Ureter (tissue), 1 donor: ENCODE measurements at regions not wholly inside any gene's neighbourhood (a gene's known extent, or its start where the extent isn't known, plus 50 kb on each side); places are given as distances from the start of the nearest gene placed in this dataset.

ENCODE experiments used
- DNase-seq: peaks from one replicate; pipeline ENCODE4 v3.0.0-alpha.2; 2020; ENCODE audit warnings: low spot score
- donor health status: DM: yes; HTN: yes; CAD: no.

DNA sequence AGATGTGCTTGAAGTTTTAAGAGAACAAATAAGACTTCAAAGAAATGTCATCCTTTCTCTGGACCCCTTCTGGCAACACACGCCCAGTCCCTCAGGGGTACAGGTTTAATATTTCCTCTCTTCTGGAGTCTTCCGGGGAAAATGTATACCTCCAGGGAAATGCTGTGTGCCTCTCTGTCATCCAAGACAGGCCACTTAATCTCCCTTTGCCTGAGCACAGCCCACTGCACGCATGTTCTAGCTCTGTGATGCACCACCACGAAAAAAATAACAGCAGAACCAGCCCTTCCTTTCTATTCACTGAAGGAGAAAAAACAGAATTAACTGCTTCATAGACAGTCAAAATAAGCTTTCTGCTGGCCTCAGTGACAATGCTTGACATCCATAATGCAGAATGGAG lies 140.1 kb downstream of the RBFOX3 start:
- DNase-seq, result no peak

DNA sequence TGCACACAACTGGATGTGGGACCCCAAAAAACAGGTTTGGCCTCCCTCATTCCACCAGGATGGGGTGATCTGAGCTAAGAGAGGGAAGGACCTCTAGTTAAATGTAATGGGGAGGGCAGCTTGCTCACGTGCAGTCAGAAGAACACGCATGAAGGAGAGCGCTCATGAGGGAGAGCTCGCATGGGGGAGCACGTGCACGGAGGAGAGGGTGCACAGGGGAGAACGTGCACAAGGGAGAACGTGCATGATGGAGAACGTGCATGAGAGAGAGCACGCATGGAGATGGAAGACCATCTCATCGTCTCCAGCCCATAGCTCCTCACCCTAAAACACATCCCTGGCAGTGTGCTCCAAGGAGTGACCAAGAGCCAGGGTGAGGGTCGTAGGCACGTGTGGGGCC lies 141.2 kb downstream of the RBFOX3 start:
- no peak for DNase-seq

DNA sequence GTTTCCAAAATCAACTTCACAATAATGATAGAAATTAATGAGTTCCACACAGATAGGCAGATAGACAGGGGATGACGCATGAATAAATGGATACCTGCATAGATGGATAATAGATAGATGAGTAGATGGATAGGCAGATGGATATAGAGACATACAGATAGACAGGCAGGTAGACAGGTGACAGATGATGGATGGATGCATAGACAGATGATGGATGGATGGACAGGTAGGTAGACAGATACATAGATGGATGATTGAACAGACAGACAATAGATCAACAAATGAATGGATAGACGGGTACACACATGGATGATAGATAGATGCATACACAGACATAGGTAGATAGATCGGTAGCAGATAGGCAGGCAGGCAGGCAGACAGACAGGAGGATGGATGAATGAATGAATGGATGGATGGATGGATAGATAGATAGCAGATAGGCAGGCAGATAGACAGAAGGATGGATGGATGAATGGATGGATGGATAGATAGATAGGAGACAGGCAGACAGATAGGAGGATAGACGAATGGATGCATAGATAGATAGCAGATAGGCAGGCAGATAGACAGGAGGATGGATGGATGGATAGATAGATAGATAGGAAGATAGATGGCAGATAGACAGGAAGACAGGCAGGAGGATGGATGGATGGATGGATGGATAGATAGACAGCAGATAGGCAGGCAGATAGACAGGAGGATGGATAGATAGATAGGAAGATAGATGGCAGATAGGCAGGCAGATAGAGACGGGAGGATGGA lies 142.5 kb downstream of the RBFOX3 start:
- DNase-seq, result no peak

DNA sequence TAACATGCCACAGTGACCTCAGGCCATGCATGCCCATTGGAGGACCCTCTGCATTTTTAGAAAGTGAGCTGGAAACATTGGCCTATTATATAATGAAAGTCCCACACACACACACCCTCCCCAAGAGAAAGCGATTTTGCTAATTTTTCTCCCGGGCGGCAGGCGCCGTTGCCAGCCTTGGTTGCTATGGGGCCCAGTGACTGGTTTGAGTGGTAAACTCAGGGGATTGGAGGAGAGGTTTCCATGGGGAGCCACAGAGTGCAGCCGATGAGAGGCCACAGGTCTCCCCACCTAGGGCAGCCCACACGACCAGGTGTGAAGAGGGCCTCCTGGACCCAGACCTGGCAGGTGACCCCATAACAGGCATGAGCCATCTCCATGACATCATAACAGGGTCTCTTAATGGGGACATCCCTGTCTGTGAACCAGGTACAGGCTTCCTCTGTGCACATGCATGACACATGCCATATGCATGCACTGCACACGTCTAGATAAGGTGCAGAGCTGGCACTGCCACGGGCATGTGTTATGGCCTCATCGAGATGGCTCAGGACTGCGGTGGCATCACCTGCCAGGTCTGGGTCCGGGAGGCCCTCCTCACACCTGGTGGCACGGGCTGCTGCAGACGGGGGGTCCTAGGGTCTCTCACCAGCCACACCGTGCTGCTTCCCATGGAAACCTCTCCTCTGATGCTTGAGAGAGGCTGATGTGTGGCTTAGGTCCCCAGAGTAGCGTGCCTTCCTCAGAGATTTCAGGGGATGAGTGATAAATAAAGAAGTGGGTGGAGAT lies 144.1 kb downstream of the RBFOX3 start:
- DNase-seq, result no peak

DNA sequence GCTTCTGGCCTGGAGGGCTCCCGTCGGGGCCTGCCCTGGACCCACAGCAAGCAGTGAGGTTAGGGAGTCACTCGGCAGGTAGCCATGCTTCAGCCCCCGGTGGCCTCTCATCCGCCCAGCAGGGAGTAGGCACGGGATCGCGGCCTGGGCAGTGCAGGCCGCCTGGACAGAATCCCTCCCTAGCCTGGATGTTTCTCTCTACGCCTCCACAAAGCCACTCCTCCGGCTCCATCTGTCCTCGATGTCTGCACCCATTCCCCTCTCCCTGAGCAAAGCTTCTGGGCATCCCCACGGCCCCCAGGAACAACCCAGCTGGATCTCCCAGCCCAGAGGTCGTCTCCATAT lies 145.2 kb downstream of the RBFOX3 start:
- DNase-seq, result no peak

DNA sequence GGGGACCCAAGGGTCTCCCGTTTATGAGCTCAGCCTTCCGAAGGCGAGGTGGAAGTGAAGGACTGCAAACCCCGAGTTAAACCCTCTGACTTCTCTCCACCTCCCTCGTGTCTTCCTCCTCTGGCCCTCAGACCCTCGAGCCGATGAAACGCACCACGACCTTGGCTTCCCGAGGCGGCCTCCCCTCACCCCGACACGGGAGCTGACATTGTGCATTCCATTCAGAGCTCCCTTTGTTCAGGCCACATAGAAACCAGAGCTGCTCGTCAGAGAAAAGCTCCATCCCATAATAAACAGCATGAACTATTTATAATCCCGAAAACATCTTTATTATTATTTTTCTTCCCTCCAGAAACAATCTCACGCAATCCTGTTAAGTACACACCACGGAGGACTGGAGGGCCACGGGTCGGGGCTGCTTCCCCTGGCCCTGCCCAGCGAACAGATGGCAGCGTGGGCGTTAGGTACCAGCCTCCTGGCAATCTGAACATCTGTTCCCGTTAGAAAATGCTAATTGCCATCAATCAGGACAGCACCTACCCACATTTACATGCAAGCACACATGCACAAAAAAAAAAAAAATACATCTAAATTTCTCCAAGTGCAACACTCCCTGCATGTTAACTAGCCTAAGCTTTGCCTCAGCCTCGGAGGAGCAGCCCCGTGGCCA lies 145.7 kb downstream of the RBFOX3 start:
- no peak for DNase-seq

DNA sequence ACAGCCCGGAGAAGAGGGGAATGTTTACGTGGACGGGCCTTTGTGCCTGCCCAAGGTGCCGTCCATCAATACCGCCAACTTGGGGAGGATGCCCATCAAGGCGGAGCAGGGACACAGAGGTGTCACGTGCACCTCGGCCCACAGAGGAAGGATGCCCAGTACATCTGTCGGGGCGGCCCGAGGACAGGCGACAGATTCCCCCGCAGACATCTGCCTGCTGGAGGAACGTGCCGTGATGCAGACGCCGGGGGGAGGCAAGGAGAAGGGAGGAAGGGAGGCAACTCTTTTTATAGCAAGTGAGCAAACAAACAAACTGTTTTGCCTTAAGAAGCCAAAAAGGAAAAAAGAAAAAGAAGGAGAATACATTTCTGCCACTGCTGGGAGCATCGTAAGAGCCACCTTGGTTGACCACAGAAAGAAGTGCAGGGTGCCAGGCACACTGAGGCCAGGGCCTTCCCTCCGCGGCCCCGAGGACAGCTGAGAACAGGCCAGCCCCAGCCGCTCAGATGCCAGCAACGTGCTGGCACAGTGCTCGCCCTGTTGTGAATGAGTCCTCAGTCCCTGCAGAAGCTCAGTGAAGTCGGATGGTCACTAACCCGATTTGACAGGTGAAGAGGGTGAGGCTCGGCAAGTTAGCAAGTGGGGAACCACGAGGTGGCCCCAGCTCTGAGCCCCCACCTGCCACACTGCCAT lies 146.4 kb downstream of the RBFOX3 start:
- DNase-seq, result no peak

DNA sequence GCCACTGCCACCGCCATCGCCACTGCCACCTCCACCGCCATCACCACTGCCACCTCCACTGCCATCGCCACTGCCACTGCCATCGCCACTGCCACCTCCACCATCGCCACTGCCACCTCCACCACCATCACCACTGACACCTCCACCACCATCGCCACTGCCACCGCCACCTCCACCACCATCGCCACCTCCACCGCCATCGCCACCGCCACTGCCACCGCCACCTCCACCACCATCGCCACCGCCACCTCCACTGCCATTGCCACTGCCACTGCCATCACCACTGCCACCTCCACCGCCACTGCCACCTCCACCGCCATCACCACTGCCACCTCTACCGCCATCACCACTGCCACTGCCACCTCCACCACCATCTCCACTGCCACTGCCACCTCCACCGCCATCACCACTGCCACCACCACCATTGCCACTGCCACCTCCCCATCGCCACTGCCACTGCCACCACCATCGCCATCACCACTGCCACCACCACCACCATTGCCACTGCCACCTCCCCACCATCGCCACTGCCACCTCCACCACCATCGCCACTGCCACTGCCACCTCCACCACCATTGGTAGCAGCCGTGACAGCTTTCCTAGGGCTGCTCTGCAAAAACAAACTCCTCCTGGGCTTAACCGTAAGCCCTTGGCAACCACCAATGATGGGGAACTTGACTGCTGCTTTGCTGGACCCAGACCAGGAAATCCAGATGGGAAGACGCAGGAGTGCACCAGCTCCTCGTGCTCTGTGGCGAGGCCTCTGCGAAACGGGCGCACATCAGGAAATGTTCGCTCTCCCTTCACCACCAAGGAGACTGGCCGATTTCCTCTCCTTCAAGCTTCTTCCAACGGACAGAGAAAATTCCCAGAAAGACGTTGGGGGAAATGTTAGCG lies 147.2 kb downstream of the RBFOX3 start:
- no peak for DNase-seq

DNA sequence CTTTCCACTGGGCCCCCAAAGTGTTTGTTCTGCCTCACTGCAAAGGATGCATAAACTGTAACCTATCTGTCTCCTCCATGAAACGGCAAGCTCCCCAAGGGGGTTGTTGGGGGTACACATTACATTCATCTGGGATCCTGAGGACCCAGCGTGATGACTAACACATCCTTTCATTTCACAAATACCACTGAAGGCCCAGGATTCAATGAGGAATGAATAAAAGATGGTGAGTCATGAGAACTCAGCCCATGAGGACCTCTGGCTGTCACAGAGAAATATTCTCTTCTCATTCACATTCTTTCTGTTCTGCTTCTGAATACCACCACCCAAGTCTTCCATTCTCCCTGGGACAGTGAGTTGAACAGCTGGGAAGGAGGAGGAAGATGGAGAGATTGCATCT lies 149.8 kb downstream of the RBFOX3 start:
- DNase-seq, result no peak

DNA sequence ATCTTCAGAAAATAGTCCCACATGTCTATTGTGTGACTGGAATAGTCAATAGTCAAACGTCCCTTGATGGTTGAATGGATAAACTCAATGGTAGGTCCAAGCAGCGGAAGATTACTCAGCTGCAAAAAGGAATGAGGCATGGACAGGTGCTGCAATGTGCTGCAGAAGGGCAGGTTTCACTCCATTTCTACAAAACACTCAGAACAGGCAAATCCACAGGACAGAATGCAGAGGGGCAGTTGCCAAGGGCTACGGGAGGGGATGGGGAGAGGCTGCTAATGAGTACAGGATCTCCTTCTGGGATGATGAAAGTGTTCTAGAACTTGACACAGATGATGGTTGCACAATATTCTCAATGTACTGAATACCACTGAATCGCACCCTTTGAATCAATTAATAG lies 151.0 kb downstream of the RBFOX3 start:
- DNase-seq, result no peak

DNA sequence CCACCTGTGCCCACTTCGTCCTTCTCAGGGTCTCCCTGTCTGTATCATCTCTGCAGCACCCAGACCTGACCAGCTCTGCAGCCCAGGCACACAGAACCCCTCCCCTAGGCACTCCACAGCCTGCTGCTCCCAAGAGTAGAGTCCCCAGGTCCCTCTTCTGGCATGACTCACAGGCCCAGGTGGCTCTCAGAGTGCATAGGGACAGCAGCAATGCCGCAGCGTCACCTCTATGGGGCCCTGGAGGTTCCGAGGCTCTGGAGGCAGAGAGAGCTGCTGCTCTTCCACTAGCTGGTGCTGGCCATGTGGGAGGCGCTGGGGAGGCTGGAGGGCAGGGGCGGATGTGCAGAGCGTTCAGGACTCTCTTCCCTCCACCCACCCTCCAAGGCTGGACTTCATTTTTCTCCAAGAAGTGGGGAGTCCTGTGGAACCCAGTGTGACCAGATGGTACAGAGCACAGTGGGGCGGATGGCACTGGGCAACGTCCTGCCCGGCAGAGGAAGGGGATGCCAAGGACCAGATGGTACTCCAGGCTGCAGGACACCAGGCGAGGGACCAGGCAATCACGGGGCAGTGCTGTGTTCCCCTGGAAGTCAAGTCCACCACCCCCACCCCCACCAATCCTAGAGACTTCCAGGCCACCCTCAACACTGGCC lies 151.7 kb downstream of the RBFOX3 start:
- no peak for DNase-seq

DNA sequence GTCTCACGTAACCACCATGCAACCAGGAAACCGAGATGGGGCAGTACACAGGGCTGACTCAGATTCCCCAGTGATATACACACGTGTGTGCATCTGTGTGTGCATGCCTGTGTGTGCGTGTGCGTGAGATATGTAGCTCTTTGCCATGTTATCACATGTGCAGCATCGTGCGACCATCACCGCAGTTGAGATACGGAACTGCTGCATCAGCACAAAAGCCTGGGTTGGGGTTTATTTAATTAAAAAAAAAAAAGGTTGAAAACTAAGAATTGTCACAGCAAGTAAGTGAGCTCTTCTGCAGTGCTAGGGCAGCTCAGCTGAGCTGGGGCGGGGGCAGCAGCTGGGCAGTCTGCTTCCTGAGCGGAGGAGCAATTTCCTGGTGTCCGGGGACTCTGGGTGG lies 152.5 kb downstream of the RBFOX3 start:
- no peak for DNase-seq

DNA sequence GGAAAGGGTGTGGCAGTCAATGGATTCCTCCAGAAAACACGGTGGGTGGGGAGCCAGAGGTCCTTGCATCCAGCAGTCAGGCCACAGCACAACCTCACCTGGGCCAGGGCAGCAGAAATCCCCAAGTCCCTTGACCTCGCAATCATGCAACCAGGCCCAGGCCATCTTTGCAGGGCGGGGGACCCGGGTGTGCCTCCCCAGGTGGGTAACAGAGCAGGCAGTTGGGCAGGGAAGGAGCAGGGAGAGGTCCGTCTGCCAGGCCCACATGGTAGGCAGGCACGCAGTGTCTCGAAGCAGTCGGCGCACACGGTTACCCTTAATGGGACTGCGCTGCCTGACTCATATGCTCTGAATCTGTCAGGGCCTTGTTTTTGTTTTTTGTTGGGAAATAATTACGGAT lies 153.0 kb downstream of the RBFOX3 start:
- DNase-seq, result no peak

DNA sequence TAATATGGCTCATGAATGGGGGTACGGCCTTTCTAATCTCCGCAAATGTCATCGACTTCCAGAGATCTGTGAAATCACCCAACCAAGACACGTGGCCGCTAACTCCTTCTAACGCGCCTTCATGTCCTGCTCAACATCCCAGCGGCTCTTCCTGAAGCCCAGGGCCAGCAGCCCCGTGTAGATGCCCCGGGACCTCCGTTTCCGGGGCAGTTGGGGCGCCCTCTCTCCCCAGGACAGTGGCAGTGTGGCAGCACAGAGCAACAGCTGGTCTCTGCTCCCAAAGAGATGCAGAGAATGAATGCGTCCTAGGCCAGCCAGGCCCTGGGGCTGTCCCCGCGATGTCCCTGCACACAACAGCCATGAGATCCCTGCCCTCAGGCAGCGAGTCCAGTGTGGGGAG lies 153.5 kb downstream of the RBFOX3 start:
- DNase-seq, result no peak

DNA sequence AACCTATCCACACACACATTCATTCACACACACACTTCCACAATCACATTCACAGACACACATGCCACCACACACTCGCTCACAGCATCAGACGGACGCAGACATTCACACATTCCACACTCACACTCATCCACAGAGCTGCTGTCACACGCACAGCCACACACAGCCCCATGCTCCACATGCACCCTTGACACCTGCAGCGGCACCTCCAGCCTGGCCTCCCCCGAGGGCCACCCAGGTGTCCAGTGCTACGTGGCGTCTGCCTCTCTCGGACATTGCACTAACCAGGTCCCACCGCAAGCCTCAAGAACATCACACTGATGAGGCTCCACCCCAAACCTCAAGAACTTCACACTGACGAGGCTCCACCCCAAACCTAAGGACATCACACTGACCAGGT lies 155.2 kb downstream of the RBFOX3 start:
- DNase-seq, result no peak

DNA sequence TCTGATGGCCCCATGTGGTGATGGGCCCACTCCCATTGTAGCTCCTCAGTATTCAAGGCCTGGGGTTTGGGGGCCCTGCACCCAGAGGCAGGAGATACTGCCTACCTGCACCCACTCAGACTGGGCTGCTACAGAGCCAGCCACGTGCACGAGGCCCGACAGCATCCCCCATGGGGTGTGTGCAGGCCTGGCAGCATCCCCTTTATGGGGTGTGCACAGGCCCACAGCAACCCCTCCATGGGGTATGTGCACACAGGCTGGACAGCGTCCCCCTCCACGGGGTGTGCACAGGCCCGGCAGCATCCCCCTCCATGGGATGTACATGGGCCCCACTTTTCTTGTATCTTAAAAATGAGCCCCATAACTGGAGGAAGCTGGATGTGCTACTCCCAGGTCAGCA lies 156.0 kb downstream of the RBFOX3 start:
- DNase-seq, result no peak

DNA sequence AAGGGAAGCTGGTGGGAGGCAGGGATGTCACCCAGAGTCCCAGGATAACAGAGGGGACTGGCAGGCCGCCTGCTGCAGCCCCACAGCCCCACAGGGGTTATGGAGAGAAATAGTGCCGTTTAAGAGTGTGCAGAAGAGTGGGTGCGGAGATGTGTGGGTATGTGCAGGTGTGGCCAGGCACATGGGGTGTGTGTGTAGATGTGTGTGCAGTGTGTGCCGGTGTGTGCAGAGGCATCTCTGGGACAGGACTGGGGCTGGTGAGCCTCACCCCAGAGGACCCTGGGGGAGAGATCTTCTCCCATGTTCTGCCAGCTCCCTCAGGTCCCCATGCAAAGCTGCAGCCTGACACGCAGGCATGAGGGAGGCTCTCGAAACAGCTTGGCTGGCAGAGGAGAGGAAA lies 157.4 kb downstream of the RBFOX3 start:
- DNase-seq, result no peak

DNA sequence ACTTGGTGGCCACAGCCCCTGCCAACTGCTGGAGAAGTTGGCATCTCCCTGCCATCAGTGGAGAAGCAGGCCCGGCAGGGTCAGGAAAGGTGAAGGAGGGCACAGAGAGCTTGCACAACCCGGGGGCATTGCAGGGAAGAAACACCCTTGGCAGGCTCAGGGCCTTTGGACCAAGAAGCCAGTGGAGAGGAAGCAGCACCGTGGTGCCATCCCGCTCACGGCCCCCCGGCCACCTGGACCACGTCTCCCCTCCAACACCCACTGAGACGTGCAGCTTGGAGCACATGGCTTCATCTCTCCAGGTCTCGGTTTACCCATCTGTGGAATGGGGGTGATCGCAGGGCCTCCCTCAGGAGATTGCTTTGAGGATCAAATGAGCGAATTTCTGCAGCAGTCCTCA lies 158.1 kb downstream of the RBFOX3 start:
- no peak for DNase-seq

DNA sequence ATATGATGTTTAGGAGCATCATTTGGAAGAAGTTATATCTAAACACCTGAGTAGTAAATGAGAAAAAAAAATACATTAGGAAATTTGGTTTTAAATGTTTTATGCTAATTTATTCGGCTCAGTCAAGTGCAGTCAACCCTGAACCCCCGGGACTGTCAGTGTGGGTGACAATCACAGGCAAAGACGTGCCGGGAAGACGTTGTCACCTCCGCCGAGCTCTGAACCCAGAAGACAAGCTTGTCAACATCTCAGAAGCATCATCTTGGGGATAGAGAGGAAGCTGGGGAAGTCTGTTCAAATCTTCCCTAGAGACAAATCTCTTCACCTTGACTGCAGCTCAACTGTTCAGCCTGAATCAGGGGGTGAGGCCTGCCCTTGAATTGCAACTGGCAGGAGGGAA lies 159.7 kb downstream of the RBFOX3 start:
- no peak for DNase-seq

DNA sequence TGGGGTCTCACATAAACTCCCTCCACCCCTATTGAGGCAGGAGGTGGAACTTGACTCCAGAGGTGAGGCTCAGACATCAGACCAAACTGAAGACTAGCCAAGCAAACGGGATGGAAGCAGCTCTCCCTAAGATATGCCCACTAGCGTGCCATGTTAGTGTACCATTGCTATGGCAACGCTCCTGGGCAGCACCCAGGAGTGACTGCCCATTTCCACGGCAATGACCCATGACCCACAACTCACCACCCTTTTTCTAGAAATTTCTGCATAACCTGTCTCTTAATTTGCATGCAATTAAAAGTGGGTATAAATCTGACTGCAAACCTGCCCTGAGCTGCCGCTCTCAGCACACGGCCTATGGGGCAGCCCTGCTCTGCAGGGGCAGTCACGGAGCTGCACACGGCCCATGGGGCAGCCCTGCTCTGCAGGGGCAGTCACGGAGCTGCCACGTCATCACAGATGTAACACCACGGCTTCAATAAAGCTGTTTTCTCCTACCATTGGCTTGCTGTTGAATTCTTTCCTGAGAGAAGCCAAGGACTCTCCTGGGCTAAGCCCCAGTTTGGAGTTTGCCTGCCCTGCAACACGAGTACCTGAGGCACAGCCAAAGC lies 164.3 kb downstream of the RBFOX3 start:
- no peak for DNase-seq
